ENCODE measurements at regions not wholly inside any gene's neighbourhood (a gene's known extent, or its start where the extent isn't known, plus 50 kb on each side); places are given as distances from the start of the nearest gene placed in this dataset.
A peak's percentile ranks its signal among the peaks of the same experiment; 100 is the strongest.

GRCh38 chr11:121780971-121781370, 328.2 kb upstream of the SORL1-AS1 start:
- no peak for DNase-seq

GRCh38 chr11:121777056-121777455, 324.3 kb upstream of the SORL1-AS1 start:
- DNase-seq, result no peak

- no peak for DNase-seq
Observed at GRCh38 chr11:121775276-121775675, 322.5 kb upstream of the SORL1-AS1 start.

- DNase-seq, result no peak
Observed at GRCh38 chr11:121773076-121773475, 320.3 kb upstream of the SORL1-AS1 start.

- no peak for DNase-seq
Observed at GRCh38 chr11:121770939-121771595, 318.3 kb upstream of the SORL1-AS1 start.

GRCh38 chr11:121769191-121769590, 316.4 kb upstream of the SORL1-AS1 start:
- no peak for DNase-seq

- no peak for DNase-seq
Observed at GRCh38 chr11:121767433-121767832, 314.7 kb upstream of the SORL1-AS1 start.

GRCh38 chr11:121766991-121767390, 314.2 kb upstream of the SORL1-AS1 start:
- DNase-seq, result no peak

GRCh38 chr11:121766166-121766565, 313.4 kb upstream of the SORL1-AS1 start:
- DNase-seq, result no peak

GRCh38 chr11:121763526-121763925, 310.8 kb upstream of the SORL1-AS1 start:
- no peak for DNase-seq

- peak; percentile 54 for DNase-seq
Observed at GRCh38 chr11:121762820-121763219, 310.1 kb upstream of the SORL1-AS1 start.

- no peak for DNase-seq
Observed at GRCh38 chr11:121761186-121761585, 308.4 kb upstream of the SORL1-AS1 start.

- no peak for DNase-seq
Observed at GRCh38 chr11:121757480-121758125, 304.8 kb upstream of the SORL1-AS1 start.

GRCh38 chr11:121755906-121756305, 303.1 kb upstream of the SORL1-AS1 start:
- DNase-seq, result no peak

- DNase-seq, result no peak
Observed at GRCh38 chr11:121755191-121755590, 302.4 kb upstream of the SORL1-AS1 start.

GRCh38 chr11:121754598-121754997, 301.8 kb upstream of the SORL1-AS1 start:
- DNase-seq, result no peak

- no peak for DNase-seq
Observed at GRCh38 chr11:121749691-121750090, 296.9 kb upstream of the SORL1-AS1 start.

- DNase-seq, result no peak
Observed at GRCh38 chr11:121748068-121748467, 295.3 kb upstream of the SORL1-AS1 start.

- DNase-seq, result no peak
Observed at GRCh38 chr11:121743285-121743684, 290.5 kb upstream of the SORL1-AS1 start.

- DNase-seq, result no peak
Observed at GRCh38 chr11:121741761-121742361, 289.1 kb upstream of the SORL1-AS1 start.

- DNase-seq, result no peak
Observed at GRCh38 chr11:121741351-121741760, 288.6 kb upstream of the SORL1-AS1 start.

GRCh38 chr11:121740902-121741301, 288.1 kb upstream of the SORL1-AS1 start:
- no peak for DNase-seq

- DNase-seq, result no peak
Observed at GRCh38 chr11:121733858-121734257, 281.1 kb upstream of the SORL1-AS1 start.

GRCh38 chr11:121727942-121728341, 275.2 kb upstream of the SORL1-AS1 start:
- no peak for DNase-seq

Measured in NCI-H524 treated with DMSO at 0.1 percent for 48 hours (cell line).